HG02759 (cell line): ENCODE measurements at regions not wholly inside any gene's neighbourhood (a gene's known extent, or its start where the extent isn't known, plus 50 kb on each side); places are given as distances from the start of the nearest gene placed in this dataset.

Source experiments
- ATAC-seq: cut with Tn5 transposase; IDR thresholded peaks from one replicate; pipeline ENCODE4 v1.9.1; 2021; ENCODE audit warnings: mild to moderate bottlenecking, moderate library complexity; ENCODE audit not compliant: unreplicated experiment

GRCh38 chr11:97234016-97234415, 844.2 kb downstream of the JRKL start:
- ATAC-seq = no peak

DNA sequence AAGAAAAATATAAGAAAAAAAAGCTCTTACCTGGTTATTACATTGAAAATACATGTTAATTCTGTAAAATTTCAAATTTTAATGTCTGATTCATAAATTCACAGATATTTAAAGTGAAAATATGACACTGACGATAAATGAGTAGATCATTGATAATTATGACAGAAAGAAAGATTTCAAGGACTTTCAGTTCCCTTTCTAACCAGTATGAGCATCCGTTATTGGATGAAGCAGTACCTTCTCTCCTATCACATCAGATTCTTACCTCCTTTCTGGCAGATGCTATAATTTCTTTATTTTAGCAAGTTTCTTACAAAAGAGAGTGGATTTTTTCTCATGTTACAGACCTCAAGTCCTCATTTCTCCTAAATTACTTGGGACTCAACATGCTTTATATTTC, 847.3 kb downstream of the JRKL start:
- ATAC-seq = no peak

DNA sequence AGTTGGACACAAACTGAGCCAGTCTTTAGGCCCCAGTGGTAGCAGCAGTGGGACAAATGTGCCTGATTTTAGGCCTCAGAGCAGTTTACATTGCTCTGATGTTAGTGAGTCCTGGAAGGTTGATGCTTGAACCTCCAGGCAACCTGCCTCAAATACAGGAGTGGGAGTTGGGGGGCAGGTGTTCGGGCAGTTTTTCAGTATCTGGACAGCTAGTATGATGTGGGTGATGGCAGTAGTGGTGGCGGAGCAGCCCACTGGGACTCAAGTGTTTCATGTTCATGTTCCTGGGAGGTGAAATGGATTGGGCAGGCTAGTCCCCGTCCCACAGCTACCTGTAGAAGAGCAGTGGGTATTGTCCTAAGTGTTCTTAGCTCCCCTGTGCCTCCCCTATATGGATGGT, 857.8 kb downstream of the JRKL start:
- ATAC-seq = no peak

- no peak for ATAC-seq
These were observed 865.0 kb downstream of the JRKL start for GRCh38 chr11:97254790-97255189.

- no peak for ATAC-seq
These were observed 869.6 kb downstream of the JRKL start for GRCh38 chr11:97259434-97259833.

DNA sequence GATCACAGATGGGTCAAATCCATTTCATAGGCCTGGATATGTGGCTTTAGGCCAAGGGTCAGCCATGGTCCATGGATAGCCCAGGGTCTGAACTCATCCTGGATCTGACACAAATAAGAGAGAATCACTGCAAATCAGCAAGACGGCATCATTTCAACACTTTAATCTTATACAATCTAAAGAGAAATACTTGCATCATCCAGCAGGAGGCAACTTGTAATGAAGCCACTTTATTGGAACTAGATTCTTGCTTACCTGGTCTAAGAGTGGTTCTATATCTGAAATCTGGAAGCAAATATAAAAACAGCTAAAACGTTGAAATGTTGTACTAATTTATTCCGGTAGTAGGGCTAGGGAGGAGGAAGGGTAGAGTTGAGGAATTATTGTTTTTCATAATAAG, 870.1 kb downstream of the JRKL start:
- no peak for ATAC-seq

GRCh38 chr11:97263183-97263858, 873.5 kb downstream of the JRKL start:
- ATAC-seq = no peak

DNA sequence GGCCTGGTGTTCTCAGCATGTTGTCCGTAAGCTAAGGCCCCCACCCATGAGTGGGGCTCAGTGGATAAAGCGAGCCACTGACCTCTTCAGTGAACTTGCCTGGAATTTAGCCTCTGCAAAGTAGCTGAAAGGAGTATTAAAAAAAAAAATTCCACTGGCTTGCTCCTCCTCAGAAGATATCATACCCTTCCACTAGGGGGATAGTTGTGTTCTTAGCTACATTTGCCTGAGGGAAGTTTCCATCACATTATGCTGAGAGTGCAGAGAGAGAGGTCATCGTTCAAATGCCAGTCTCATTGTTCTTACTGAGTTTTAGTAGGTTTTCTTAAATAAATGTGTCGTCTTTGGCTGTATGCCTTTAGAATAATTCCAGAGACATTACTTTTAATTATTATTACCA, 879.7 kb downstream of the JRKL start:
- no peak for ATAC-seq

DNA sequence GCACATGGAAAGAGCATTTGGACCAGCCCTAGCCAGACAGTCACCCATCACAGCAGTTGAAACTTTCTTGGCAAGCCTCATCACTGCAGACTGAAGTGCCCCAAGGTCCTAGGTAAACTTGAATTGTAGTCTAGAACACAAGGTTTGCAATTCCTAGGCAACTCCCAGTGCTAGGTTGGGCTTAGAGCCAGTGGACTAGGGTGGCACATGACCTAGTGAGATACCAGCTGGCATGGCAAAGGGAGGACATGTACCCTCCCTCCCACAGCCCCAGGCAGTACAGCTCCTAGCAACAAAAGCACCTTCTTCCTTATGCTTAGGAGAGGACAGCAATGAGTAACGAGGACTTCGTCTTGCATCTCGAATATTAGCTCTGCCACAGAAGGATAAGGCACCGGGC, 889.5 kb downstream of the JRKL start:
- no peak for ATAC-seq

- no peak for ATAC-seq
These were observed 890.5 kb downstream of the JRKL start for GRCh38 chr11:97280347-97280746.

DNA sequence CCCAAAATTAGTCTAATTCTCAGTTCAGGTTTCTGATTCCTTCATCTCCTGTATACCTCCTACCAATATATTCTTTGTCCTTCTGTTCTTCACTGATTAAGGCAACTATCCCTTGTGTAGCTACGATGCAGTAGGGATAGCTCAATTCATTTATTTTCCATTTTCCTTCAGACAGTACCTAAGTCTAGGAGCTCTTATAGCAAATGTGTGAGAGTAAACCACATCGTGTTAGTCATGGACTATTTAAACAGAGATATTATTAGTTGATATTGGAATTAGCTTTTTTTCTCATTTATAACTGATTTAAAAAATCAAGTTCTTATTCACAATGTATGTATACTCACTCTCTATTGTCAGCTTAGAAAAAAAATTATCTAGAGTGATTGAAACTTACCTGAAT, 900.0 kb downstream of the JRKL start:
- ATAC-seq = no peak

- no peak for ATAC-seq
These were observed 900.7 kb downstream of the JRKL start for GRCh38 chr11:97290464-97291041.

GRCh38 chr11:97296301-97296700, 906.5 kb downstream of the JRKL start:
- ATAC-seq = no peak

DNA sequence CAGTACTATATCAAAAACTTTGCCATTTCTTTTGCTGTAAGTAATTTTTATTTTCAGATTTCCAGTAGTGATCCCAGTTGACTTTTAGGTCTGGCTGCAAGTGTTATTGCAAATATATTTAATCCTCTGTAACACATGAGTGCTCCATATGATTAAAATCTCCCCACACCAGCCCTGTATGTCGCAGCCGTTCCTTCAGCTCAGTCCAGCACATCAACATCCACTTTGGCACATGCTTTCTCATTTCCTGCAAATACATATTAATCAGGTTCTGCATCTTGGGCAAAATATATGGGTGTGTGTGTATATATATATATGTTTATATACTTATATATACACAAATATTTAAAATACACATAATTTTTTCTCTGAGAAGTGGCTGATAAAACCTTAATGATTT, 919.5 kb downstream of the JRKL start:
- no peak for ATAC-seq

- ATAC-seq = no peak
These were observed 935.9 kb downstream of the JRKL start for GRCh38 chr11:97325693-97326092.

- no peak for ATAC-seq
These were observed 942.5 kb downstream of the JRKL start for GRCh38 chr11:97332271-97332670.

DNA sequence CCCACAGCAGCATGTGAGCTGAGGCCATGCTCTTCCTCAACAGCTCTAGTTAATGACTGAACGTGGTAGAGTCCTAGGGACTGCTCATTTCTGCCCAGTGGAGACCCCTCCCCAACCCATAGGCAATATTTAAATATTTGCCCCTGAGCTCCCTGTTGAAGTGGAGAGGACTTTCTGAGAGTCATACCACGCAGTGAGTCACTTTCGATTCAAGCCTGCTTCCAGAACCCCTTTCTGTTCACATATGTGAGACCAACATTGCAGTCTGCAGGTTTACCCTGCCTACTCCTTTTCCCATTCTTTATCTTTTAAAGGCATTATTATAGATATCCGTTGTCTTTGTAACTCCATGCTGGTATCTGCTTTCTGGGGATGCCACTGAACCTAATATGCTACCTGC, 946.3 kb downstream of the JRKL start:
- no peak for ATAC-seq

- no peak for ATAC-seq
These were observed 955.2 kb downstream of the JRKL start for GRCh38 chr11:97345032-97345431.

DNA sequence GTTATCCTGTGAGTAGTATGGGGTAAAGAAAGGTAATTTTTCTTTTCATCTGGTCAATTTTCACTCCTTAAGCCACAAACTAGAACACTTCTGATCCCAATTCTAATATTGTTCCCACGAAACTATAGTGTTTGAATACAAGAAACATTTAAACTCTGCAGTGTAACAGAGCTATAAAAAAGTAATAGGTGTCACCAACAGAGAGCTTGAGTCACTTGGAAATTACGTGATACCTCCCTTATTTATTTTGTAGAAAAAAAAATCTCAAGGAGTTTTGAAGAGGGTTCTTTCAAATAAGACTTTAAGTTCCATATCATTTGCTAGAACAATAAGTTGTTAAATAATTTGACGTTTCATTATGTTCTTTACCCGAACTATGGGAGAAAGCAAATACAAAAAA, 959.4 kb downstream of the JRKL start:
- no peak for ATAC-seq

GRCh38 chr11:97351939-97352338, 962.1 kb downstream of the JRKL start:
- ATAC-seq = no peak

- no peak for ATAC-seq
These were observed 964.2 kb downstream of the JRKL start for GRCh38 chr11:97354026-97354425.

GRCh38 chr11:97354576-97354975, 964.8 kb downstream of the JRKL start:
- ATAC-seq = no peak

DNA sequence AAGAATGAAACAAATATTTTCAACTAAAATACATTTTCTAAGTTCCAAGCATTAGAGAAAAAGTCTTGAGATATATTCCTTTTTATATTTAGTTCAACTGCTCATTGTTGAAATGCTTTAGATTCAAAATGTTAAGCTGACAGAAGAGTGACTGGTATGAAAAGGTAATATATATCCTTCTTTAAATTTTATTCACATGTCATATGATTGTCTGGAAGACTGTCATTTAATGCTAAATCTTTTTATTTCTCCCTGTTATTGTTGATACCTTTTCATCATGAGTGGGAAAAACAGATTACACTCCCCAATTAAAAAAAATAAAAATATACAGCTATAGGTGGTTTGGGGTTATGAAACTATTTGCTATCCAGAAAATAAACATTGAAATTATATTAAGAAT, 965.4 kb downstream of the JRKL start:
- ATAC-seq = no peak
